ENCODE measurements at regions not wholly inside any gene's neighbourhood (a gene's known extent, or its start where the extent isn't known, plus 50 kb on each side); places are given as distances from the start of the nearest gene placed in this dataset.

DNA sequence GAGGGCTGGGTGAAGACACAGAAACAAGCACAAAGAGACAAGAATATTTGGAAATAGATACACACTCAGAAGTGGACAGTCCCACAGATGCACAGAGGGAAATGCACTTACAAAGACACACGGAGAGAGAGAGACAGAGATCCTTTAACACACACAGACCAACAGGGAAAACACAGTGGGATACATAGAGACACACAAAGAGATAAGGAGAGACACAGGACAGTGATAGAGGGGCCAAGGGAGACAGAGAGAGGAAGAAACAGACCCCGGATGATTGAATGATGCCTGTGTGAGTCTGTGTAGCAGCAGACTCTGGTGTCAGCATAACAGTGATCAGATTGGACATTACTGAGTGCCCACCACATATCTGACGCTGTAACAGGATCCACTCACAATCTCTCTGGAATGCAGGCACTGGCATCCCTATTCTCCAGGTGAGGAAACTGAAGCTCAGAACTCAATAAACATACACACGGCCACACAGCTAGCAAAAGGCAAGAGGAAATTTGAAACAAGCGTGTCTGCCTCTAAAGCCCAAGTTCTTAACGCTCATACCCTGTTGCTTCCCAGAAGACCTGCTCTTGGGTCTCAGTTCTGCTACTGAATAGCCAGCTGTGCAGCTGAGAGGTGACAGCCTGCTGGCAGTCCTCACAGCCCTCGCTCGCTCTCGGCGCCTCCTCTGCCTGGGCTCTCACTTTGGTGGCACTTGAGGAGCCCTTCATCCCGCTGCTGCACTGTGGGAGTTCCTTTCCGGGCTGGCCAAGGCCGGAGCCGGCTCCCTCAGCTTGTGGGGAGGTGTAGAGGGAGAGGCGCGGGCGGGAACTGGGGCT, 186.3 kb upstream of the NLRP1 start:
- TF ChIP-seq, protein P1, sequence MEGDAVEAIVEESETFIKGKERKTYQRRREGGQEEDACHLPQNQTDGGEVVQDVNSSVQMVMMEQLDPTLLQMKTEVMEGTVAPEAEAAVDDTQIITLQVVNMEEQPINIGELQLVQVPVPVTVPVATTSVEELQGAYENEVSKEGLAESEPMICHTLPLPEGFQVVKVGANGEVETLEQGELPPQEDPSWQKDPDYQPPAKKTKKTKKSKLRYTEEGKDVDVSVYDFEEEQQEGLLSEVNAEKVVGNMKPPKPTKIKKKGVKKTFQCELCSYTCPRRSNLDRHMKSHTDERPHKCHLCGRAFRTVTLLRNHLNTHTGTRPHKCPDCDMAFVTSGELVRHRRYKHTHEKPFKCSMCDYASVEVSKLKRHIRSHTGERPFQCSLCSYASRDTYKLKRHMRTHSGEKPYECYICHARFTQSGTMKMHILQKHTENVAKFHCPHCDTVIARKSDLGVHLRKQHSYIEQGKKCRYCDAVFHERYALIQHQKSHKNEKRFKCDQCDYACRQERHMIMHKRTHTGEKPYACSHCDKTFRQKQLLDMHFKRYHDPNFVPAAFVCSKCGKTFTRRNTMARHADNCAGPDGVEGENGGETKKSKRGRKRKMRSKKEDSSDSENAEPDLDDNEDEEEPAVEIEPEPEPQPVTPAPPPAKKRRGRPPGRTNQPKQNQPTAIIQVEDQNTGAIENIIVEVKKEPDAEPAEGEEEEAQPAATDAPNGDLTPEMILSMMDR (IDR thresholded peaks at IDR 0.05; ENCODE audit: insufficient read depth, low read length, poor library complexity, severe bottlenecking), result no peak
- TF ChIP-seq EZH2phosphoT487 (conservative IDR thresholded peaks at IDR 0.05; ENCODE audit: low read length), result no peak

All from SU-DHL-6 (cell line).